ENCODE measurements at regions not wholly inside any gene's neighbourhood (a gene's known extent, or its start where the extent isn't known, plus 50 kb on each side); places are given as distances from the start of the nearest gene placed in this dataset.

DNA sequence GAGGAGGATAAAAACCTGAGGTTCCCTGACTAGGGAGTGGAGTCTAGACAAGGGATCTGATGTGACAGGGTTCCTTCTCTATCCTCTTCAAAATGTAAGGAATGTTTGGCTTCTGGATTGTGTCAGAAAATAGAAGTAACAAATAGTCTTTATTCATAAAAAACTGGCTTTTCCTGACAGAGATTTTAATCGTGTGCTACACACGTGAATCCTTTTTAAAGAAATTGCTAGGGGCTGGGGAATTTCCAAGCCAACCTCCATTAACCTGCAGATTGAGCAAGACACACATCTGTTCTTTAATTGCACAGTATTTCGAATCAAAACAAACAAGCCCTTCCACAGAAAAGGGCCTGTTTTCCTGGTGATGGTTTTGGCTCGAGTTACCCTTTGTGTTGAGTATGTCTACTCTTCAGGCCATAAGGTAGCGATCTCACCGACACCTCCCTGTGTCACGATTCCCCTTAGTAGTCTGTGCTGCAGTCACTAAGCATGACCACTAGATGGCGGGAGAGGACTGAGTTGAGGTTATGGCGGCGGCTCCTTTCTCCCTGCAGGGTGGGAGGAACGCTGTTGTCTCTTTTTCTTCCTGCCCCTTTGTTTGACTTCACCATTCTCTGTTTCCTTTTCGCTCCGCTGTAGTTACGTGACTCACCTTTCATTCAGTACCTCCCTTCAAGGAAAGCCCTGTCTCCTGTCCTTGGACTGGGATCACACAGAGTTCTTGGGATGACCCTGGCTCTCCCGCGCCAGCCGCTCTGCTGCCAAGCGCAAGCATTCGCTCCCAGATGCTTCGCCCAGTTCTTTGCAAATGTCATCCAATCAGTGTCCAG lies 137.1 kb upstream of the SLC24A2 start (continued):
- no peak for TF ChIP-seq MXI1 (IDR thresholded peaks at IDR 0.05; ENCODE audit: borderline replicate concordance, low read depth, low read length)
- TF ChIP-seq RCOR1 (IDR thresholded peaks at IDR 0.05; ENCODE audit: insufficient replicate concordance, low read length): no peak
- peak; percentile 27; the same call in 1 of the 2 replicates for TF ChIP-seq BHLHE40 (IDR thresholded peaks at IDR 0.05; ENCODE audit: low read depth, low read length)

- POLR2A ChIA-PET (ENCODE audit: unreplicated experiment): interaction anchor here (0.6 kb wide), 1 partner anchor 698 kb away, joined by 4 read pairs; the partner anchor contains the start of gene MLLT3
- BruUV-seq (replicated peaks): no TSS peak
- in situ Hi-C loops (cut with MboI; ENCODE audit: low sequenced_read_pairs) (loop anchor here (10.0 to 25.0 kb wide), 4 partner anchors 431 to 1191 kb away; no protein-coding TSS in a partner anchor), intact Hi-C loops (cut with micrococcal nuclease) (loop anchor here (10.0 kb wide), 1 partner anchor 631 kb away; no protein-coding TSS in a partner anchor), dilution Hi-C loops (cut with HindIII; ENCODE audit: low sequenced_read_pairs, unreplicated experiment) (no loop called here)
- 20% methylated on average over 1 of the region's 2 CpGs; no CpG with 5 or more reads in 1 of the 2 experiments for WGBS, 2 experiments (ENCODE audit: extremely low coverage in 2 of 2, insufficient read length in 1 of 2)
- H3K9me1 ChIP-seq (ENCODE audit: insufficient read depth, low read length): no peaks in the 10 kb centered on the region
- no peaks in the 10 kb centered on the region for H3K9me3 ChIP-seq (ENCODE audit: control insufficient read depth, insufficient read depth, low read length)
- H3K4ac ChIP-seq (ENCODE audit: low read depth, low read length): no peak overlapping the region
- CTCF ChIA-PET: no interaction called here
- no peak overlapping the region for H3K56ac ChIP-seq (ENCODE audit: extremely low read depth, insufficient read depth, low read length)
- H4K20me1 ChIP-seq (ENCODE audit: insufficient read depth, low read length): no peaks in the 10 kb centered on the region
- H2BK5ac ChIP-seq (ENCODE audit: low read depth, low read length, poor library complexity, severe bottlenecking): no peak overlapping the region
- H3K4me1 ChIP-seq (ENCODE audit: control insufficient read depth, insufficient read depth, low read length): no peaks in the 10 kb centered on the region
- H2AK5ac ChIP-seq (ENCODE audit: low read depth, low read length): no peak overlapping the region
- no peak overlapping the region for H3K9ac ChIP-seq (ENCODE audit: low read depth, low read length)
- TF ChIP-seq MAFK (IDR thresholded peaks at IDR 0.05; ENCODE audit: low read depth, low read length) (no peak), SMC3 (IDR thresholded peaks at IDR 0.05; ENCODE audit: low read depth, low read length) (no peak), FOS (IDR thresholded peaks at IDR 0.05; ENCODE audit: low read depth, low read length) (no peak), NFE2L2 (IDR thresholded peaks at IDR 0.05; ENCODE audit: low read depth, low read length) (no peak), CEBPB (IDR thresholded peaks at IDR 0.05; ENCODE audit: low read depth, low read length) (peak; percentile 87)
- no peak overlapping the region for H2BK20ac ChIP-seq (ENCODE audit: low read depth, low read length)
- H3K36me3 ChIP-seq (ENCODE audit: control insufficient read depth, insufficient read depth, low read length): no peaks in the 10 kb centered on the region
- no peak overlapping the region for H2BK120ac ChIP-seq (ENCODE audit: low read depth, low read length)
- no peak overlapping the region for H3K27ac ChIP-seq (ENCODE audit: insufficient read depth, low read length)
- H2AK9ac ChIP-seq (replicated peaks; ENCODE audit: low read depth, low read length, poor library complexity): no peak overlapping the region
- no peak overlapping the region for H2AFZ ChIP-seq (replicated peaks; ENCODE audit: low read length, poor library complexity)
- H4K8ac ChIP-seq (ENCODE audit: low read depth in 2 of 2, low read length in 2 of 2): no peak overlapping the region
- H3K79me1 ChIP-seq (ENCODE audit: low read depth in 1 of 2, low read length in 2 of 2): no peaks in the 10 kb centered on the region
- peak; percentile 5 for DNase-seq
- H3K4me2 ChIP-seq (ENCODE audit: low read depth, low read length): no peak overlapping the region
- H3K4me3 ChIP-seq (ENCODE audit: insufficient read depth, low read depth, low read length): no peak overlapping the region
- H3K18ac ChIP-seq (ENCODE audit: low read depth, low read length): no peak overlapping the region
- H4K91ac ChIP-seq (ENCODE audit: insufficient read depth, low read depth, low read length): no peak overlapping the region
- no peak for ATAC-seq (ENCODE audit: low read depth)
- no peak overlapping the region for H3K14ac ChIP-seq (replicated peaks; ENCODE audit: low read depth, low read length)
- no peak overlapping the region for H2BK15ac ChIP-seq (ENCODE audit: low read depth, low read length)
- peaks cover 15% of the 10 kb centered on the region for H3K27me3 ChIP-seq (ENCODE audit: control insufficient read depth, insufficient read depth, low read length)
- no peak overlapping the region for H4K5ac ChIP-seq (ENCODE audit: low read depth, low read length)
- no peak overlapping the region for H3K23ac ChIP-seq (ENCODE audit: low read depth, low read length)
These were observed 135.2 kb upstream of the SLC24A2 start for GRCh38 chr9:19924080-19924479.
